K562 (cell line): ENCODE measurements at regions not wholly inside any gene's neighbourhood (a gene's known extent, or its start where the extent isn't known, plus 50 kb on each side); places are given as distances from the start of the nearest gene placed in this dataset.

Experiments
- ATAC-seq: fragments of 200-7000 bp; cut with Tn5 transposase; 3 replicates; pipeline ENCODE4 v1.9.1; 2020; ENCODE audit warnings: moderate library complexity
- BruUV-seq: library from RNA; stranded (reverse); fragments of 400-500 nt; replicated peaks from 2 replicates; lab custom pipeline; 2021; lab: Mats Ljungman, UMichigan
- CTCF ChIA-PET: fragments of 300-600 bp; formaldehyde crosslinking; extraction: SDS; loops from one replicate; lab custom pipeline; 2021; ENCODE audit warnings: low intra/inter-chr PET ratio; lab: Yijun Ruan, JAX
- POLR2A ChIA-PET: fragments of 300-600, 350-650 bp; sonication (Branson Sonifier 250); formaldehyde crosslinking; extraction: SDS; loops from one replicate; lab custom pipeline; 2021; ENCODE audit warnings: antibody characterized with exemption, inconsistent platforms; lab: Yijun Ruan, JAX
- DNase-seq, 4 experiments: peaks; one replicate each; pipeline versions ENCODE4 v3.0.0 to v3.0.0-alpha.2; 2011 to 2018; ENCODE audit warnings: low spot score in 3 of 4, mixed read lengths in 3 of 4; ENCODE audit errors: extremely low read depth in 1 of 4
- FAIRE-seq: peaks from 2 replicates; lab custom pipeline; 2011; peaks lifted over from hg19 to GRCh38; lab: Jason Lieb, UNC
- H2AFZ ChIP-seq: 2 replicates; pipeline ENCODE4 v1.6.0; 2011; ENCODE audit warnings: low read depth, low read length, control low read depth, inconsistent platforms
- H3K27ac ChIP-seq: fragments of 200-600 bp; 3 replicates; pipeline ENCODE4 v1.8.0; 2011; ENCODE audit warnings: low read depth, mild to moderate bottlenecking, control low read depth, inconsistent platforms, low read length, moderate library complexity, mixed read lengths; ENCODE audit errors: extremely low read depth
- H3K27me3 ChIP-seq, 2 experiments: fragments of 300-600 bp in 1 of 2; 2 replicates in 1 of 2; 3 replicates in 1 of 2; pipeline versions ENCODE4 v1.6.0 to v1.8.0; 2011; ENCODE audit warnings: inconsistent platforms in 2 of 2, low read length in 2 of 2, mild to moderate bottlenecking in 1 of 2, mixed read lengths in 1 of 2, moderate library complexity in 1 of 2; ENCODE audit not compliant: control insufficient read depth in 2 of 2, insufficient read depth in 2 of 2
- H3K36me3 ChIP-seq: fragments of 300-600 bp; 3 replicates; pipeline ENCODE4 v1.8.0; 2011; ENCODE audit warnings: mild to moderate bottlenecking, low read length, inconsistent platforms; ENCODE audit not compliant: control insufficient read depth, insufficient read depth
- H3K4me1 ChIP-seq, 2 experiments: fragments of 200-600 bp in 1 of 2; replicated peaks in 1 of 2; 2 replicates in 1 of 2; 3 replicates in 1 of 2; pipeline versions ENCODE4 v1.5.1 to v1.8.0; 2011; ENCODE audit warnings: inconsistent platforms in 2 of 2, low read length in 2 of 2, mild to moderate bottlenecking in 1 of 2, mixed read lengths in 1 of 2, moderate library complexity in 1 of 2; ENCODE audit not compliant: control insufficient read depth in 2 of 2, insufficient read depth in 2 of 2
- H3K4me2 ChIP-seq: 2 replicates; pipeline ENCODE4 v1.6.1; 2011; ENCODE audit warnings: low read length, control low read depth, inconsistent platforms, mixed read lengths; ENCODE audit not compliant: insufficient read depth
- H3K4me3 ChIP-seq: fragments of 200-600 bp; sonication (generic), shearing (Covaris generic); 2 replicates; pipeline ENCODE4 v1.5.1; 2016; ENCODE audit warnings: control low read depth, inconsistent platforms
- H3K79me2 ChIP-seq: fragments of 200-600 bp; 3 replicates; pipeline ENCODE4 v1.8.0; 2011; ENCODE audit warnings: low read length, inconsistent platforms; ENCODE audit not compliant: control insufficient read depth, insufficient read depth
- H3K9ac ChIP-seq, 2 experiments: 2 replicates each; pipeline versions ENCODE4 v1.6.0 to v1.6.1; 2011; ENCODE audit warnings: low read depth in 2 of 2, low read length in 2 of 2, control low read depth in 1 of 2, inconsistent platforms in 1 of 2, mild to moderate bottlenecking in 1 of 2, mixed read lengths in 1 of 2; ENCODE audit not compliant: insufficient read depth in 1 of 2
- H3K9me1 ChIP-seq: one replicate; pipeline ENCODE4 v1.6.0; 2011; ENCODE audit warnings: inconsistent platforms, mild to moderate bottlenecking, low read length, moderate library complexity; ENCODE audit not compliant: control insufficient read depth, insufficient read depth
- H3K9me3 ChIP-seq: replicated peaks from 2 replicates; pipeline ENCODE4 v1.5.1; 2011; ENCODE audit warnings: low read depth, low read length, inconsistent platforms; ENCODE audit not compliant: control insufficient read depth, insufficient read depth
- H4K20me1 ChIP-seq: replicated peaks from 2 replicates; pipeline ENCODE4 v1.6.1; 2011; ENCODE audit warnings: low read length, inconsistent platforms, mixed read lengths; ENCODE audit not compliant: control insufficient read depth, insufficient read depth
- CBX8 ChIP-seq: fragments of 200-600 bp; sonication (generic); IDR thresholded peaks from 2 replicates; pipeline ENCODE4 v1.6.1; 2012; ENCODE audit warnings: borderline replicate concordance, mixed run types, low read depth, mild to moderate bottlenecking, moderate library complexity, mixed read lengths, low read length, control low read depth, inconsistent platforms; ENCODE audit not compliant: poor library complexity, severe bottlenecking; ENCODE audit errors: extremely low read depth
- CXXC5 ChIP-seq: fragments of 250-450 bp; sonication (Bioruptor Pico); IDR thresholded peaks from 2 replicates; pipeline ENCODE4 v1.8.0; 2022; ENCODE audit warnings: inconsistent platforms, mild to moderate bottlenecking, moderate library complexity
- FOS ChIP-seq: IDR thresholded peaks from 3 replicates; pipeline ENCODE4 v1.6.1; 2011; ENCODE audit not compliant: insufficient read length; ENCODE audit errors: extremely low read depth
- MAFF ChIP-seq: IDR thresholded peaks from 2 replicates; pipeline ENCODE4 v1.6.1; 2012; ENCODE audit warnings: low read length, improper control_type of control experiment
- NELFE ChIP-seq: IDR thresholded peaks from 2 replicates; pipeline ENCODE4 v1.6.1; 2011; ENCODE audit warnings: mild to moderate bottlenecking; ENCODE audit not compliant: insufficient read depth, insufficient read length
- SRSF9 ChIP-seq: fragments of 200-400 bp; formaldehyde crosslinking; IDR thresholded peaks from 2 replicates; pipeline ENCODE4 v1.6.1; 2017; ENCODE audit warnings: low read depth, low read length, borderline replicate concordance
- STAT5A ChIP-seq: IDR thresholded peaks from 2 replicates; pipeline ENCODE4 v1.6.1; 2012; ENCODE audit warnings: low read length, inconsistent platforms, borderline replicate concordance
- WGBS: fragments of 100-300 bp; shearing (Covaris generic); methylation state at CpG from one replicate; pipeline ENCODE4 v1.1.6; 2016; ENCODE audit warnings: low coverage, mixed read lengths; ENCODE audit not compliant: insufficient coverage; ENCODE audit errors: missing lambda C conversion rate; 5-methylcytosine and 5-hydroxymethylcytosine counted together
- in situ Hi-C: fragments of 300-500 bp; cut with MboI; formaldehyde crosslinking; loops from 4 replicates; pipeline ENCODE4 v1.15.0; 2018; ENCODE audit warnings: inconsistent platforms, mixed read lengths
- intact Hi-C: fragments of 100-400 bp; cut with micrococcal nuclease; formaldehyde crosslinking; loops from 2 replicates; pipeline ENCODE4 v1.14.2; 2022
- TF ChIP-seq, protein P1 (sequence below): fragments of 250-450 bp; sonication (Bioruptor Pico); IDR thresholded peaks from 2 replicates; pipeline ENCODE4 v1.4.0; 2020
- TF ChIP-seq, protein P2 (sequence below): fragments of 250-450 bp; sonication (Bioruptor Pico); IDR thresholded peaks from 2 replicates; pipeline ENCODE4 v1.5.0; 2021; ENCODE audit warnings: mild to moderate bottlenecking, borderline replicate concordance
- TF ChIP-seq, protein P3 (sequence below): fragments of 250-450 bp; sonication (Bioruptor Pico); IDR thresholded peaks from 2 replicates; pipeline ENCODE4 v1.5.0; 2021
- TF ChIP-seq, protein P4 (sequence below): IDR thresholded peaks from 3 replicates; pipeline ENCODE4 v1.6.1; 2011; ENCODE audit warnings: borderline replicate concordance, mild to moderate bottlenecking; ENCODE audit not compliant: insufficient read length, insufficient read depth

DNA sequence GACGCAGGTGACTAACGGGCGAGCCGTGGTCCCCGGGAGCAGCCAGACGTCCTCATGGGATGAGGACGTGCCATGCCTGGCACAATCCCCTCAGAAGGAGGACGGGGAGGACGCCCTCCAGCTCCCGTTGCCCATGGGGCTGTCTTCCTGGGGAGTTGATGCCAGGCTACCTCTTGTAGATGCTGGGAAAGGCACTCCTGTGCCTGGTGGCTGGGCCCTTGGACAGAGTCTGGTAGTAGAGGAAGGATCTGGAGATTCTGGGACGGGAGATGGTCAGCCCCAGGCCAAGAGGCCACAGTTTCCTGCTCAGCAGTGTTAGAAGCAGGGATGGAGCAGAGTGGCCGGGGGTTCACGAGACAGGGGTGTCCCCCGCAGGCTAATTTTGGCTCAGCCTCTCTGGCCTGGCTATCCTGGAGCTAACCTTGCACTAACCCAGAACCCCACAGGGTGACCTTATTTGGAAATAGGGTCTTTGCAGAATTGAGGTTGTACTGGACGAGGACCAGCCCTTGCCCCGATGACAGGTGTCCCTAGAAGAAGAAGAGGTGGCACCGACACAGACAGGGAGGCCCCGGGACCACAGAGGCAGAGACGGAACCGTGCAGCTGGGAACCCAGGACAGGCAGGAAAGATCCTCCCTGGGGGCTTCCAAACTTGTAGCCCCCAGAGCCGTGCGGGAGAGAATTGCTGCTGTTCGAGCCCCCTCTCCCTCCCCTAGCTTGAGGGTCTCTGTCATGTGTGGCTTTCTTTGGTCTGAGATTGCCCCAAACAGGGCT, 50.1 kb upstream of the ADRA2C start:
- no peak overlapping the region for H2AFZ ChIP-seq
- in situ Hi-C loops, result no loop called here
- CTCF ChIA-PET, result no interaction called here
- no peak for DNase-seq
- ATAC-seq, result no peak
- no peak overlapping the region; a peak in 1 of 4 replicates for H3K9ac ChIP-seq
- no peaks in the 10 kb centered on the region; the same call in 1 of the 2 replicates for H3K9me3 ChIP-seq
- no peaks in the 10 kb centered on the region for H3K4me1 ChIP-seq
- H3K4me3 ChIP-seq, result no peak overlapping the region
- under 1% methylated on average over 16 of the region's 23 CpGs for WGBS
- BruUV-seq, result no TSS peak
- H3K36me3 ChIP-seq, result no peaks in the 10 kb centered on the region
- H3K4me2 ChIP-seq, result no peak overlapping the region
- peaks cover 4 to 59% of the 10 kb centered on the region in 2 experiments; a peak in 4 of 5 replicates for H3K27me3 ChIP-seq
- no peak for FAIRE-seq
- intact Hi-C loops, result no loop called here
- peaks cover 4% of the 10 kb centered on the region; the same call in 1 of the 2 replicates for H4K20me1 ChIP-seq
- H3K9me1 ChIP-seq, result no peaks in the 10 kb centered on the region
- POLR2A ChIA-PET, result no interaction called here
- H3K27ac ChIP-seq, result no peak overlapping the region
- no peaks in the 10 kb centered on the region for H3K79me2 ChIP-seq
- TF ChIP-seq CXXC5 (no peak), SRSF9 (no peak), STAT5A (no peak), NELFE (no peak), CBX8 (no peak), MAFF (no peak), FOS (no peak)
- TF ChIP-seq, protein P1, sequence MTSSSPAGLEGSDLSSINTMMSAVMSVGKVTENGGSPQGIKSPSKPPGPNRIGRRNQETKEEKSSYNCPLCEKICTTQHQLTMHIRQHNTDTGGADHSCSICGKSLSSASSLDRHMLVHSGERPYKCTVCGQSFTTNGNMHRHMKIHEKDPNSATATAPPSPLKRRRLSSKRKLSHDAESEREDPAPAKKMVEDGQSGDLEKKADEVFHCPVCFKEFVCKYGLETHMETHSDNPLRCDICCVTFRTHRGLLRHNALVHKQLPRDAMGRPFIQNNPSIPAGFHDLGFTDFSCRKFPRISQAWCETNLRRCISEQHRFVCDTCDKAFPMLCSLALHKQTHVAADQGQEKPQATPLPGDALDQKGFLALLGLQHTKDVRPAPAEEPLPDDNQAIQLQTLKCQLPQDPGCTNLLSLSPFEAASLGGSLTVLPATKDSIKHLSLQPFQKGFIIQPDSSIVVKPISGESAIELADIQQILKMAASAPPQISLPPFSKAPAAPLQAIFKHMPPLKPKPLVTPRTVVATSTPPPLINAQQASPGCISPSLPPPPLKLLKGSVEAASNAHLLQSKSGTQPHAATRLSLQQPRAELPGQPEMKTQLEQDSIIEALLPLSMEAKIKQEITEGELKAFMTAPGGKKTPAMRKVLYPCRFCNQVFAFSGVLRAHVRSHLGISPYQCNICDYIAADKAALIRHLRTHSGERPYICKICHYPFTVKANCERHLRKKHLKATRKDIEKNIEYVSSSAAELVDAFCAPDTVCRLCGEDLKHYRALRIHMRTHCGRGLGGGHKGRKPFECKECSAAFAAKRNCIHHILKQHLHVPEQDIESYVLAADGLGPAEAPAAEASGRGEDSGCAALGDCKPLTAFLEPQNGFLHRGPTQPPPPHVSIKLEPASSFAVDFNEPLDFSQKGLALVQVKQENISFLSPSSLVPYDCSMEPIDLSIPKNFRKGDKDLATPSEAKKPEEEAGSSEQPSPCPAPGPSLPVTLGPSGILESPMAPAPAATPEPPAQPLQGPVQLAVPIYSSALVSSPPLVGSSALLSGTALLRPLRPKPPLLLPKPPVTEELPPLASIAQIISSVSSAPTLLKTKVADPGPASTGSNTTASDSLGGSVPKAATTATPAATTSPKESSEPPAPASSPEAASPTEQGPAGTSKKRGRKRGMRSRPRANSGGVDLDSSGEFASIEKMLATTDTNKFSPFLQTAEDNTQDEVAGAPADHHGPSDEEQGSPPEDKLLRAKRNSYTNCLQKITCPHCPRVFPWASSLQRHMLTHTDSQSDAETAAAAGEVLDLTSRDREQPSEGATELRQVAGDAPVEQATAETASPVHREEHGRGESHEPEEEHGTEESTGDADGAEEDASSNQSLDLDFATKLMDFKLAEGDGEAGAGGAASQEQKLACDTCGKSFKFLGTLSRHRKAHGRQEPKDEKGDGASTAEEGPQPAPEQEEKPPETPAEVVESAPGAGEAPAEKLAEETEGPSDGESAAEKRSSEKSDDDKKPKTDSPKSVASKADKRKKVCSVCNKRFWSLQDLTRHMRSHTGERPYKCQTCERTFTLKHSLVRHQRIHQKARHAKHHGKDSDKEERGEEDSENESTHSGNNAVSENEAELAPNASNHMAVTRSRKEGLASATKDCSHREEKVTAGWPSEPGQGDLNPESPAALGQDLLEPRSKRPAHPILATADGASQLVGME (CRISPR knock-in tag), result no peak
- TF ChIP-seq, protein P2, sequence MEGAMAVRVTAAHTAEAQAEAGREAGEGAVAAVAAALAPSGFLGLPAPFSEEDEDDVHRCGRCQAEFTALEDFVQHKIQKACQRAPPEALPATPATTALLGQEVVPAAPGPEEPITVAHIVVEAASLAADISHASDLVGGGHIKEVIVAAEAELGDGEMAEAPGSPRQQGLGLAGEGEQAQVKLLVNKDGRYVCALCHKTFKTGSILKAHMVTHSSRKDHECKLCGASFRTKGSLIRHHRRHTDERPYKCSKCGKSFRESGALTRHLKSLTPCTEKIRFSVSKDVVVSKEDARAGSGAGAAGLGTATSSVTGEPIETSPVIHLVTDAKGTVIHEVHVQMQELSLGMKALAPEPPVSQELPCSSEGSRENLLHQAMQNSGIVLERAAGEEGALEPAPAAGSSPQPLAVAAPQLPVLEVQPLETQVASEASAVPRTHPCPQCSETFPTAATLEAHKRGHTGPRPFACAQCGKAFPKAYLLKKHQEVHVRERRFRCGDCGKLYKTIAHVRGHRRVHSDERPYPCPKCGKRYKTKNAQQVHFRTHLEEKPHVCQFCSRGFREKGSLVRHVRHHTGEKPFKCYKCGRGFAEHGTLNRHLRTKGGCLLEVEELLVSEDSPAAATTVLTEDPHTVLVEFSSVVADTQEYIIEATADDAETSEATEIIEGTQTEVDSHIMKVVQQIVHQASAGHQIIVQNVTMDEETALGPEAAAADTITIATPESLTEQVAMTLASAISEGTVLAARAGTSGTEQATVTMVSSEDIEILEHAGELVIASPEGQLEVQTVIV, result no peak
- TF ChIP-seq, protein P3, sequence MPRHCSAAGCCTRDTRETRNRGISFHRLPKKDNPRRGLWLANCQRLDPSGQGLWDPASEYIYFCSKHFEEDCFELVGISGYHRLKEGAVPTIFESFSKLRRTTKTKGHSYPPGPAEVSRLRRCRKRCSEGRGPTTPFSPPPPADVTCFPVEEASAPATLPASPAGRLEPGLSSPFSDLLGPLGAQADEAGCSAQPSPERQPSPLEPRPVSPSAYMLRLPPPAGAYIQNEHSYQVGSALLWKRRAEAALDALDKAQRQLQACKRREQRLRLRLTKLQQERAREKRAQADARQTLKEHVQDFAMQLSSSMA (CRISPR knock-in tag), result no peak
- TF ChIP-seq, protein P4, sequence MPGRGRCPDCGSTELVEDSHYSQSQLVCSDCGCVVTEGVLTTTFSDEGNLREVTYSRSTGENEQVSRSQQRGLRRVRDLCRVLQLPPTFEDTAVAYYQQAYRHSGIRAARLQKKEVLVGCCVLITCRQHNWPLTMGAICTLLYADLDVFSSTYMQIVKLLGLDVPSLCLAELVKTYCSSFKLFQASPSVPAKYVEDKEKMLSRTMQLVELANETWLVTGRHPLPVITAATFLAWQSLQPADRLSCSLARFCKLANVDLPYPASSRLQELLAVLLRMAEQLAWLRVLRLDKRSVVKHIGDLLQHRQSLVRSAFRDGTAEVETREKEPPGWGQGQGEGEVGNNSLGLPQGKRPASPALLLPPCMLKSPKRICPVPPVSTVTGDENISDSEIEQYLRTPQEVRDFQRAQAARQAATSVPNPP, result no peak
